Esophagus muscularis mucosa (tissue), 4 donors: ENCODE measurements at regions not wholly inside any gene's neighbourhood (a gene's known extent, or its start where the extent isn't known, plus 50 kb on each side); places are given as distances from the start of the nearest gene placed in this dataset.

Experiments
- CTCF ChIP-seq, 3 experiments: fragments of 200-600 bp in 2 of 3; fragments of 450-650 bp in 1 of 3; sonication (generic) in 2 of 3; IDR thresholded peaks; one replicate each; pipeline ENCODE4 v1.5.1; 2017 to 2019; ENCODE audit warnings: antibody characterized with exemption in 3 of 3, mild to moderate bottlenecking in 2 of 3, moderate library complexity in 1 of 3
- EP300 ChIP-seq: sonication (generic); formaldehyde crosslinking; IDR thresholded peaks from one replicate; pipeline ENCODE4 v1.6.1; 2017; ENCODE audit warnings: antibody characterized with exemption
- POLR2A ChIP-seq: fragments of 450-650 bp; IDR thresholded peaks from one replicate; pipeline ENCODE4 v1.6.1; 2017; ENCODE audit warnings: antibody characterized with exemption, moderate library complexity, mild to moderate bottlenecking, low read depth
- POLR2AphosphoS5 ChIP-seq, 2 donors: sonication (generic); formaldehyde crosslinking; IDR thresholded peaks; one replicate each; pipeline ENCODE4 v1.6.1; 2017; ENCODE audit warnings: antibody characterized with exemption in 2 of 2

- TF ChIP-seq EP300 = no peak
- no peak for TF ChIP-seq CTCF (IDR thresholded peaks at IDR 0.05)
- TF ChIP-seq POLR2A = no peak
- no peak for TF ChIP-seq POLR2AphosphoS5 (IDR thresholded peaks at IDR 0.05)
Observed at GRCh38 chr1:222066539-222066938, 324.6 kb upstream of the DUSP10 start.
